SH-SY5Y (cell line): ENCODE measurements at regions not wholly inside any gene's neighbourhood (a gene's known extent, or its start where the extent isn't known, plus 50 kb on each side); places are given as distances from the start of the nearest gene placed in this dataset.

ENCODE experiments used
- GATA2 ChIP-seq: IDR thresholded peaks from 2 replicates; pipeline ENCODE4 v1.6.1; 2011; ENCODE audit warnings: mild to moderate bottlenecking, low read depth, low read length
- GATA3 ChIP-seq: IDR thresholded peaks from 2 replicates; pipeline ENCODE4 v1.6.1; 2011; ENCODE audit warnings: low read depth, mild to moderate bottlenecking, low read length, moderate library complexity

GRCh38 chr7:153920126-153920525 is 132.1 kb upstream of the DPP6 start:
- no peak for TF ChIP-seq GATA2
- no peak for TF ChIP-seq GATA3
